Esophagus muscularis mucosa (tissue), 4 donors: ENCODE measurements at regions not wholly inside any gene's neighbourhood (a gene's known extent, or its start where the extent isn't known, plus 50 kb on each side); places are given as distances from the start of the nearest gene placed in this dataset.

Experiments
- DNase-seq: peaks from one replicate; pipeline ENCODE4 v3.0.0-alpha.2; 2017; ENCODE audit errors: extremely low spot score
- H3K27ac ChIP-seq, 4 donors: fragments of 200-600 bp; sonication (generic); replicated peaks in 1 of 4; 1 replicate in 3 of 4; 2 replicates in 1 of 4; pipeline ENCODE4 v1.5.1; 2016 to 2019; ENCODE audit warnings: mild to moderate bottlenecking in 1 of 4
- H3K27me3 ChIP-seq, 4 donors: fragments of 200-600 bp; sonication (generic); one replicate each; pipeline versions ENCODE4 v1.5.1 to v1.6.0; 2016 to 2019
- H3K36me3 ChIP-seq, 4 donors: fragments of 200-600 bp; sonication (generic); one replicate each; pipeline ENCODE4 v1.5.1; 2016 to 2019
- H3K4me1 ChIP-seq, 4 donors: fragments of 200-600 bp; sonication (generic); one replicate each; pipeline ENCODE4 v1.5.1; 2016 to 2019
- H3K4me3 ChIP-seq, 4 donors: fragments of 200-600 bp; sonication (generic); 1 replicate in 2 of 4; 2 replicates in 2 of 4; pipeline ENCODE4 v1.5.1; 2016 to 2019; ENCODE audit warnings: mild to moderate bottlenecking in 4 of 4, moderate library complexity in 1 of 4
- H3K9me3 ChIP-seq, 4 donors: fragments of 200-600 bp; sonication (generic); 1 replicate in 3 of 4; 2 replicates in 1 of 4; pipeline ENCODE4 v1.5.1; 2016 to 2019
- EP300 ChIP-seq: sonication (generic); formaldehyde crosslinking; IDR thresholded peaks from one replicate; pipeline ENCODE4 v1.6.1; 2017; ENCODE audit warnings: antibody characterized with exemption
- POLR2A ChIP-seq: fragments of 450-650 bp; IDR thresholded peaks from one replicate; pipeline ENCODE4 v1.6.1; 2017; ENCODE audit warnings: antibody characterized with exemption, moderate library complexity, mild to moderate bottlenecking, low read depth
- POLR2AphosphoS5 ChIP-seq, 2 donors: sonication (generic); formaldehyde crosslinking; IDR thresholded peaks; one replicate each; pipeline ENCODE4 v1.6.1; 2017; ENCODE audit warnings: antibody characterized with exemption in 2 of 2
- WGBS: methylation state at CpG from one replicate; pipeline ENCODE4 v1.1.5; 2018; 5-methylcytosine and 5-hydroxymethylcytosine counted together
- intact Hi-C: fragments of 100-400 bp; cut with DNase I; formaldehyde crosslinking; loops from one replicate; pipeline ENCODE4 v1.15.1; 2023
- TF ChIP-seq, protein P1 (sequence below), 3 experiments: fragments of 200-600 bp in 2 of 3; fragments of 450-650 bp in 1 of 3; sonication (generic) in 2 of 3; IDR thresholded peaks; one replicate each; pipeline ENCODE4 v1.5.1; 2017 to 2019; ENCODE audit warnings: antibody characterized with exemption in 3 of 3, mild to moderate bottlenecking in 2 of 3, moderate library complexity in 1 of 3

DNA sequence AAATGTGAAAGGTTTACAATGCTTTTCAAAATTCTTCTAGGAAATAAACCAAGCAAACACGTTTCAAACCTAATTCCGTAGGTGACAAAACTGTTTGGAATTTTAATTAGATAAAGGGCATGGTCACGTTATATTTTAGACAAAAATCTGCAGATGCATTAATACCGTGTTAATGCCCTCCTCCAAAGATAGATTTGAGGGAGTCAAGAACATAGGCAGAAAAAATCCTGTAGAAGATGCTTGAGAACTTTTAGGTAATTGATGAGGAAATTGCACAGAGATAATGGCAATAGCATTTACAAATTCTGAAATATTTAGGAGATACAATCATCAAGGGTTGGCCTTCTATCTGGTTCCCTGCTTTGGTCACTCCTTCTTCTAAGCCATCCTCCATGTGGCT is 212.6 kb downstream of the TMTC3 start:
- Histone ChIP-seq H3K27me3 (no peaks in the 10 kb centered on the region), H3K4me3 (no peak overlapping the region), H3K36me3 (no peaks in the 10 kb centered on the region), H3K9me3 (no peaks in the 10 kb centered on the region), H3K27ac (no peak overlapping the region), H3K4me1 (no peaks in the 10 kb centered on the region)
- no peak for TF ChIP-seq POLR2AphosphoS5 (IDR thresholded peaks at IDR 0.05)
- no peak for TF ChIP-seq POLR2A
- no peak for TF ChIP-seq EP300
- TF ChIP-seq, protein P1, sequence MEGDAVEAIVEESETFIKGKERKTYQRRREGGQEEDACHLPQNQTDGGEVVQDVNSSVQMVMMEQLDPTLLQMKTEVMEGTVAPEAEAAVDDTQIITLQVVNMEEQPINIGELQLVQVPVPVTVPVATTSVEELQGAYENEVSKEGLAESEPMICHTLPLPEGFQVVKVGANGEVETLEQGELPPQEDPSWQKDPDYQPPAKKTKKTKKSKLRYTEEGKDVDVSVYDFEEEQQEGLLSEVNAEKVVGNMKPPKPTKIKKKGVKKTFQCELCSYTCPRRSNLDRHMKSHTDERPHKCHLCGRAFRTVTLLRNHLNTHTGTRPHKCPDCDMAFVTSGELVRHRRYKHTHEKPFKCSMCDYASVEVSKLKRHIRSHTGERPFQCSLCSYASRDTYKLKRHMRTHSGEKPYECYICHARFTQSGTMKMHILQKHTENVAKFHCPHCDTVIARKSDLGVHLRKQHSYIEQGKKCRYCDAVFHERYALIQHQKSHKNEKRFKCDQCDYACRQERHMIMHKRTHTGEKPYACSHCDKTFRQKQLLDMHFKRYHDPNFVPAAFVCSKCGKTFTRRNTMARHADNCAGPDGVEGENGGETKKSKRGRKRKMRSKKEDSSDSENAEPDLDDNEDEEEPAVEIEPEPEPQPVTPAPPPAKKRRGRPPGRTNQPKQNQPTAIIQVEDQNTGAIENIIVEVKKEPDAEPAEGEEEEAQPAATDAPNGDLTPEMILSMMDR (IDR thresholded peaks at IDR 0.05): no peak
- intact Hi-C loops: no loop called here
- DNase-seq: no peak
- 91% methylated on average over 4 of the region's 4 CpGs for WGBS

DNA sequence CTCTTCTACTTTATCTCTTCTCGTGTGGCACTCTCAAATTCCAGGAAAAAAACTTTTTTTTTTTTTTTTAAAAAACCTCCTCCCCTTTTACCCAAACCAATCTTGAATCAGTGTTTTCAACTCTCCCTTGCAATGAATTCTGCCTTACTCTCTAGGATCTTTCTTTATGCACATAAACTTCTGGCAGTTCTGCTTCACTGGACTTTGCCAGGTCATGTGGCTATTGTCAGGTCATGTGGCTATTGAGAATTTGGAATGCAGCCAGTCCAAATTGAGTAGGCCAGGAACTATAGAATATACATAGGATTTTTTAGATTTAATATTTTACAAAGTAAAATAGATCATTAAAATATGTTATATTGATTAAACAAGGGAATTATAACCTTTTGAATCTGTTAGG is 218.2 kb downstream of the TMTC3 start:
- no peaks in the 10 kb centered on the region for H3K27me3 ChIP-seq
- peaks cover 0 to 27% (median 19%) of the 10 kb centered on the region in 4 donors for H3K4me1 ChIP-seq
- WGBS: 67% methylated on average over 1 of the region's 1 CpG
- intact Hi-C loops: no loop called here
- no peaks in the 10 kb centered on the region for H3K36me3 ChIP-seq
- no peaks in the 10 kb centered on the region for H3K9me3 ChIP-seq
- DNase-seq: no peak
- TF ChIP-seq, protein P1 (IDR thresholded peaks at IDR 0.05): no peak
- TF ChIP-seq POLR2A: no peak
- TF ChIP-seq EP300: no peak
- no peak for TF ChIP-seq POLR2AphosphoS5 (IDR thresholded peaks at IDR 0.05)
- no peak overlapping the region for H3K27ac ChIP-seq
- no peak overlapping the region for H3K4me3 ChIP-seq

DNA sequence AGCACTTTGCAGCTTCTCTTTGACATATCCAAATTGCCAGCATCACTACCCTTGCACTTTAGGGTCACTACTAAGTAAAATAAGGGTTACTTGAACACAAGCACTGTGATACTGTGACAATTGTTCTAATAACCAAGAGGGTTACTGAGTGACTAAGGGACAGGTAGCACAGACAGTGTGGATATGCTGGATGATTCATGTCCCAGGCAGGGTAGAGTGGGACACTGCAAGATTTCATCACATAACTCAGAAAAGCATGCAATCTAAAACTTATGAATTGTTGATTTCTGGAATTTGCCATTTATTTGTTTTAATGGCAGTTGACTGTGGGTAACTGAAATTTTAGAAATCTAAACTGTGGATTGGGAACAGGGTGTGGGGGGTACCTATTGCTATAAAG is 218.8 kb downstream of the KITLG start:
- no peak for DNase-seq
- H3K9me3 ChIP-seq: no peaks in the 10 kb centered on the region
- H3K27ac ChIP-seq: no peak overlapping the region
- TF ChIP-seq, protein P1 (IDR thresholded peaks at IDR 0.05): no peak
- TF ChIP-seq POLR2A (no peak), EP300 (no peak), POLR2AphosphoS5 (IDR thresholded peaks at IDR 0.05) (no peak)
- no peak overlapping the region for H3K4me3 ChIP-seq
- no peaks in the 10 kb centered on the region for H3K27me3 ChIP-seq
- intact Hi-C loops: no loop called here
- no peaks in the 10 kb centered on the region for H3K36me3 ChIP-seq
- peaks cover 0 to 38% (median 28%) of the 10 kb centered on the region in 4 donors for H3K4me1 ChIP-seq

DNA sequence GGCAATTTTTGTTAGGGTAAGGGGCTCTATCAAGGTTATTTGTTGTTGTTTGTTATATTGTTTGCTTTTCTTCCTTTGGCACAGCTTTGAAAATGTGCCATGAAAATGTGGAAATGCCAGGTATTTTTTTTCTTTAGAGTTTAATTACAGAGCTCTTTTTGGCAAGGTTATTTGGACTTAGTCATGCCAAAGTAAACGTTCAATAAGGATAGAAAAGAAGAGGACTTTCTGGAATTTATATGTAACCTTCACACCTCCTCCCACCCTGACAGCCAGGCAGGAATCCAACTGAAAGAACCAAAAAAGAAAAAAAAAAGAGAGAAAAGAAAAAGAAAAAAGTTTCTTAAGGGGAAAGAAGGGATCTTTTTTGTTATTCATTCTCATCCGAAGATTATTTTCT is 217.8 kb downstream of the KITLG start:
- Histone ChIP-seq H3K27me3 (no peaks in the 10 kb centered on the region), H3K9me3 (no peaks in the 10 kb centered on the region), H3K27ac (peak overlapping the region in 2 of 4 donors; percentile 5 to 25), H3K4me1 (peaks cover 0 to 46% (median 29%) of the 10 kb centered on the region in 4 donors), H3K4me3 (no peak overlapping the region), H3K36me3 (no peaks in the 10 kb centered on the region)
- TF ChIP-seq EP300 (no peak), POLR2A (no peak), POLR2AphosphoS5 (IDR thresholded peaks at IDR 0.05) (no peak)
- TF ChIP-seq, protein P1 (IDR thresholded peaks at IDR 0.05): no peak
- DNase-seq: no peak
- WGBS: 25% methylated on average over 2 of the region's 2 CpGs
- intact Hi-C loops: no loop called here

DNA sequence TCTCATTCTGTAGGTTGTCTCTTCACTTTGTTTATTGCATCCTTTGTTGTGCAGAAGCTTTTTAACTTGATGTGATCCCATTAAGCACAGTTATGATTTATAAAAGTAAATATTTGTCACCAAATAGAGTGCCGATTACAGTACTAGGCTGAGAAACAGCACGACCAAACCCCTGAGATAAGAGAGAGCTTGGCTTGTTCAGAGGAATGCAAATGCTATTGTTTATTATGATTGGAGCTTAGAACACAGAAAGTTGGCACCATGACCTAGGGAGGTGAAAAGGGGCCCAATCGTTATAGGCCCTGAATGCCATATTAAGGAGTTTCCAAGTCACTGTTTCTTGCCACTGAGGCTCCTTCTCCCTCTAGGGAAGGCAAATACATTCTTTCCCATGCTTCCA is 214.9 kb downstream of the KITLG start:
- no peak overlapping the region for H3K27ac ChIP-seq
- TF ChIP-seq, protein P1 (IDR thresholded peaks at IDR 0.05): no peak
- no peaks in the 10 kb centered on the region for H3K27me3 ChIP-seq
- peaks cover 0 to 46% (median 29%) of the 10 kb centered on the region in 4 donors for H3K4me1 ChIP-seq
- intact Hi-C loops: no loop called here
- DNase-seq: no peak
- H3K4me3 ChIP-seq: no peak overlapping the region
- no peaks in the 10 kb centered on the region for H3K9me3 ChIP-seq
- WGBS: 65% methylated on average over 3 of the region's 3 CpGs
- H3K36me3 ChIP-seq: no peaks in the 10 kb centered on the region
